PC-3 (cell line): ENCODE measurements at regions not wholly inside any gene's neighbourhood (a gene's known extent, or its start where the extent isn't known, plus 50 kb on each side); places are given as distances from the start of the nearest gene placed in this dataset.

Experiments
- EZH2 ChIP-seq: fragments of 300-600 bp; sonication (generic); IDR thresholded peaks from one replicate; pipeline ENCODE4 v1.6.1; 2017; ENCODE audit warnings: antibody characterized with exemption, mild to moderate bottlenecking, low read length; ENCODE audit not compliant: unreplicated experiment
- TF ChIP-seq, protein P1 (sequence below): fragments of 300-600 bp; sonication (generic); conservative IDR thresholded peaks from 2 replicates; pipeline ENCODE4 v1.5.1; 2017; ENCODE audit warnings: antibody characterized with exemption, low read depth, mild to moderate bottlenecking, low read length

DNA sequence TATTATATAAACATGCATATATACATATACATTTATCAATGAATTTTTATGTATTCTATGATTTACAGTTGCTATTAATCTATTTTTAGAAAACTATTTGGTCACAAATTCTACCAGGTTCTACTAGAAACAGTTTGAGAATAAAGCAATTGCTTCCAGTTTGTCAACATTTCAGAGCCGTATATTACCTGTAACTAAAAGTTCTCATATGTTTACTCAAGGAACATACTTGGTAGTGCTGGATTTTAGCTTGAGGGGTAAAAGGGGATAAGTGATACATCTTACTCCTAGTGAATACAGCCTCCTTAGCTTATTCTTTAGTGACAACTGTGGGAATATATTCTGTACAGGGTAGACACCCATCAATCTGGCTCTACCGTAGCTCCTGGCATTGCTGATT lies 1590.5 kb upstream of the LRRTM3 start:
- TF ChIP-seq, protein P1, sequence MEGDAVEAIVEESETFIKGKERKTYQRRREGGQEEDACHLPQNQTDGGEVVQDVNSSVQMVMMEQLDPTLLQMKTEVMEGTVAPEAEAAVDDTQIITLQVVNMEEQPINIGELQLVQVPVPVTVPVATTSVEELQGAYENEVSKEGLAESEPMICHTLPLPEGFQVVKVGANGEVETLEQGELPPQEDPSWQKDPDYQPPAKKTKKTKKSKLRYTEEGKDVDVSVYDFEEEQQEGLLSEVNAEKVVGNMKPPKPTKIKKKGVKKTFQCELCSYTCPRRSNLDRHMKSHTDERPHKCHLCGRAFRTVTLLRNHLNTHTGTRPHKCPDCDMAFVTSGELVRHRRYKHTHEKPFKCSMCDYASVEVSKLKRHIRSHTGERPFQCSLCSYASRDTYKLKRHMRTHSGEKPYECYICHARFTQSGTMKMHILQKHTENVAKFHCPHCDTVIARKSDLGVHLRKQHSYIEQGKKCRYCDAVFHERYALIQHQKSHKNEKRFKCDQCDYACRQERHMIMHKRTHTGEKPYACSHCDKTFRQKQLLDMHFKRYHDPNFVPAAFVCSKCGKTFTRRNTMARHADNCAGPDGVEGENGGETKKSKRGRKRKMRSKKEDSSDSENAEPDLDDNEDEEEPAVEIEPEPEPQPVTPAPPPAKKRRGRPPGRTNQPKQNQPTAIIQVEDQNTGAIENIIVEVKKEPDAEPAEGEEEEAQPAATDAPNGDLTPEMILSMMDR: no peak
- TF ChIP-seq EZH2: no peak
